NCI-H2029 (cell line): ENCODE measurements at regions not wholly inside any gene's neighbourhood (a gene's known extent, or its start where the extent isn't known, plus 50 kb on each side); places are given as distances from the start of the nearest gene placed in this dataset.

Experiments
- DNase-seq: peaks from one replicate; lab custom pipeline; 2025; lab: John Stamatoyannopoulos, UW

GRCh38 chr20:6489361-6490171 lies 277.9 kb upstream of the BMP2 start:
- peak; percentile 95 for DNase-seq

- DNase-seq, result no peak
Observed at GRCh38 chr20:6485351-6485750, 282.1 kb upstream of the BMP2 start.

- DNase-seq, result no peak
Observed at GRCh38 chr20:6483727-6484126, 283.8 kb upstream of the BMP2 start.

GRCh38 chr20:6482486-6482885 lies 285.0 kb upstream of the BMP2 start:
- no peak for DNase-seq

GRCh38 chr20:6480328-6481200 lies 286.9 kb upstream of the BMP2 start:
- no peak for DNase-seq

- DNase-seq, result no peak
Observed at GRCh38 chr20:6473197-6473596, 294.3 kb upstream of the BMP2 start.

- no peak for DNase-seq
Observed at GRCh38 chr20:6471871-6472270, 295.6 kb upstream of the BMP2 start.

GRCh38 chr20:6471110-6471647 lies 296.3 kb upstream of the BMP2 start:
- DNase-seq, result no peak

GRCh38 chr20:6469695-6470094 lies 297.8 kb upstream of the BMP2 start:
- no peak for DNase-seq

GRCh38 chr20:6468423-6469116 lies 298.9 kb upstream of the BMP2 start:
- DNase-seq, result no peak

GRCh38 chr20:6467562-6467961 lies 299.9 kb upstream of the BMP2 start:
- no peak for DNase-seq

- DNase-seq, result no peak
Observed at GRCh38 chr20:6466075-6466810, 301.2 kb upstream of the BMP2 start.

GRCh38 chr20:6450841-6451240 lies 316.6 kb upstream of the BMP2 start:
- no peak for DNase-seq

- no peak for DNase-seq
Observed at GRCh38 chr20:6440443-6440799, 317.6 kb upstream of the FERMT1 start.

- no peak for DNase-seq
Observed at GRCh38 chr20:6439737-6440442, 317.1 kb upstream of the FERMT1 start.

- no peak for DNase-seq
Observed at GRCh38 chr20:6434131-6434530, 311.3 kb upstream of the FERMT1 start.

- no peak for DNase-seq
Observed at GRCh38 chr20:6430381-6430780, 307.6 kb upstream of the FERMT1 start.

GRCh38 chr20:6426287-6426891 lies 303.6 kb upstream of the FERMT1 start:
- DNase-seq, result no peak

GRCh38 chr20:6421321-6422248 lies 298.8 kb upstream of the FERMT1 start:
- DNase-seq, result no peak
